ENCODE measurements at regions not wholly inside any gene's neighbourhood (a gene's known extent, or its start where the extent isn't known, plus 50 kb on each side); places are given as distances from the start of the nearest gene placed in this dataset.

- Histone ChIP-seq H3K36me3 (ENCODE audit: insufficient read depth in 1 of 2, low read depth in 1 of 2) (no peaks in the 10 kb centered on the region), H3K4me3 (no peak overlapping the region), H3K4me1 (no peaks in the 10 kb centered on the region), H3K27me3 (ENCODE audit: insufficient read depth in 3 of 3, low read length in 2 of 3) (no peaks in the 10 kb centered on the region), H3K27ac (no peak overlapping the region), H3K9me3 (no peaks in the 10 kb centered on the region)
- intact Hi-C loops (cut with DNase I) = no loop called here
- ATAC-seq (no peak), DNase-seq (no peak)
- no peak for TF ChIP-seq CTCF (IDR thresholded peaks at IDR 0.05)
- 67 to 72% (median 68%) methylated on average over 10 of the region's 10 CpGs for WGBS, 3 donors
These were observed 741.7 kb downstream of the VRK1 start for GRCh38 chr14:97538749-97539410.

- DNase-seq = no peak
- 42 to 46% (median 44%) methylated on average over 5 of the region's 5 CpGs for WGBS, 3 donors
- intact Hi-C loops (cut with DNase I) = no loop called here
- TF ChIP-seq CTCF (IDR thresholded peaks at IDR 0.05) = no peak
- no peaks in the 10 kb centered on the region for H3K36me3 ChIP-seq (ENCODE audit: insufficient read depth in 1 of 2, low read depth in 1 of 2)
- H3K27ac ChIP-seq = no peak overlapping the region
- no peak for ATAC-seq
- no peak overlapping the region for H3K4me3 ChIP-seq
- H3K4me1 ChIP-seq = no peaks in the 10 kb centered on the region
- H3K9me3 ChIP-seq = no peaks in the 10 kb centered on the region
- H3K27me3 ChIP-seq (ENCODE audit: insufficient read depth in 3 of 3, low read length in 2 of 3) = no peaks in the 10 kb centered on the region
These were observed 742.2 kb downstream of the VRK1 start for GRCh38 chr14:97539411-97539795.

DNA sequence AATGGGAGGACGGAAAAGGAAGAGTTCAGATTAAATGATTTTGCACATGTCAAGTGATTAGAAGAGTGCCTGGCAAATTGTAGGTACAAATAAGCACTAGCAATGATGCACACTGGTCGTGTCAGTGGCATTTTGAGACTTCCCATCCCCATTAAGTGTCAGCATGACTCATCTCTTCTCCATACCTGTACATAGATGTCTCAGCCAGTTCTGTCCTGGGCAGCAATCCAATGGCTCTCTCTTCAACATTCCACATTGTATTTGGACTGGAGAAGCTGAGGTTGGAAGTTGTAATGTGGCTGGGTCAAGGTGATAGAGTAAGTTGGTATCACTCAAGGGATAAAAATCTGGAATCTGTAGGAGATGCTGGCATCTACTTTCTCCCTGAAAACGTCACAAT lies 742.7 kb downstream of the VRK1 start:
- 69 to 76% (median 69%) methylated on average over 3 of the region's 3 CpGs for WGBS, 3 donors
- Histone ChIP-seq H3K36me3 (ENCODE audit: insufficient read depth in 1 of 2, low read depth in 1 of 2) (no peaks in the 10 kb centered on the region), H3K27ac (no peak overlapping the region), H3K4me1 (no peaks in the 10 kb centered on the region), H3K27me3 (ENCODE audit: insufficient read depth in 3 of 3, low read length in 2 of 3) (no peaks in the 10 kb centered on the region), H3K9me3 (no peaks in the 10 kb centered on the region), H3K4me3 (no peak overlapping the region)
- intact Hi-C loops (cut with DNase I) = no loop called here
- TF ChIP-seq CTCF (IDR thresholded peaks at IDR 0.05) = no peak
- DNase-seq (no peak), ATAC-seq (no peak)

DNA sequence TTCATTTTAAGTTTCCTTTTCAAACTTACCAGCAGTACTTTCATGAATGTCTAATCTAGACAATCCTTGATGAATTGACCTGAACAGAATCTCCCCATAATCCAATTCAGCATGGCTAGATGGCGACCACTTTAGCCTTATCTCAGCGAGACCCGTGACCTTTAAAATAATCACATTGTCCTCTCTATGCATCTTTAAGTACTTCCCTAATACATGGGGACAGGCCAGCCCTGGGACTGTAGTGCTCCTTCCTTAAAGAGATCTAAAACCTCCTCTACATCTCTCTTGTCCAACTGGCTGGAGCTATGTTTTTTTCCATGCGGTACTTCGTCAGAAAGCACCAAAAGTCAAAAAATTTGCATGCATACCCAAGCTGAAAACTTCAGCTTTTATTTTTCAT lies 746.0 kb downstream of the VRK1 start:
- no peaks in the 10 kb centered on the region for H3K9me3 ChIP-seq
- no peaks in the 10 kb centered on the region for H3K27me3 ChIP-seq (ENCODE audit: insufficient read depth in 3 of 3, low read length in 2 of 3)
- no peaks in the 10 kb centered on the region for H3K4me1 ChIP-seq
- ATAC-seq (no peak), DNase-seq (no peak)
- no peak for TF ChIP-seq CTCF (IDR thresholded peaks at IDR 0.05)
- H3K36me3 ChIP-seq (ENCODE audit: insufficient read depth in 1 of 2, low read depth in 1 of 2) = no peaks in the 10 kb centered on the region
- H3K4me3 ChIP-seq = no peak overlapping the region
- intact Hi-C loops (cut with DNase I) = no loop called here
- 76 to 82% (median 79%) methylated on average over 5 of the region's 5 CpGs for WGBS, 3 donors
- no peak overlapping the region for H3K27ac ChIP-seq

- Histone ChIP-seq H3K27me3 (ENCODE audit: insufficient read depth in 3 of 3, low read length in 2 of 3) (no peaks in the 10 kb centered on the region), H3K4me1 (no peaks in the 10 kb centered on the region), H3K9me3 (no peaks in the 10 kb centered on the region), H3K36me3 (ENCODE audit: insufficient read depth in 1 of 2, low read depth in 1 of 2) (no peaks in the 10 kb centered on the region), H3K27ac (no peak overlapping the region), H3K4me3 (no peak overlapping the region)
- DNase-seq (no peak), ATAC-seq (no peak)
- WGBS, 3 donors = 70 to 92% (median 79%) methylated on average over 1 of the region's 1 CpG
- intact Hi-C loops (cut with DNase I) = no loop called here
- no peak for TF ChIP-seq CTCF (IDR thresholded peaks at IDR 0.05)
These were observed 746.6 kb downstream of the VRK1 start for GRCh38 chr14:97543816-97544215.

Data from psoas muscle (tissue), 7 donors.